ENCODE measurements at regions not wholly inside any gene's neighbourhood (a gene's known extent, or its start where the extent isn't known, plus 50 kb on each side); places are given as distances from the start of the nearest gene placed in this dataset.

DNA sequence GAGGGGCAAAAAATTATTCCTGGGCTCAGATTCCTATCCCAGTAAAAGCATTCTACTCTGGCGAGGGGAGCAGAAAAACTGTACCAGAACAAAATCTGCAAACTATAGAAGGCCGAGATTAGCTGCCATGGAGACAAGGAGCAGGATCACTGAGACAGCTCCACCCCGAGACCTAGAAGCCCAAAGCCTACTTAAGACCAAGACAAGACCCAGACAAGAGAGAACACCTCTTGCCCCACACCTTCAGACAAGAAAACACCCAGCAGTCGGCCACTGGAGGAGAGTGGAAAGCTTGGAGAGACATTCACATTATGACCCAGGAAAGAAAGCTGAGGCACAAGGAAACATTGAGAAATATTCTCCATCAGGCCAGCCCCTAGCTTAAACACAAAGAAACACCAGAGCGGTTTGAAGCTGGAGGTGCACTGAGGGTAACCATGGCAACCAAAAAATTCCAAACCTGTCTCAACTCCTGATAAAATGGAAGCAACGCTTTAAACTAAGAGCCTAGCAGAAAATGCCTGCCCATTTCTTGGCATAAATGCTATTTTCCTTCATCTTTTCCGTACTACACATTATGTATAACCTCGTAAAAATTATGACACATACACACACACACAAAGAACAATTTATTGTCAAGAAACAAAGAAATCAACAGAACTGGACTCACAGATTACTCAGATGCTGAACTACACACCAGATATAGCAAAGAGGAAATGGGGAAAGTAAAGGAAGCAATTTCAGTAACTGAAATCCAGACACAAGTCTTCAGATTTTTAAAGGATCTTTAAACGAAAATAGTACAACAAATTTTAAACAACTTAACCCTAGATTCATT, 53.8 kb upstream of the FTMT start:
- no peak for ATAC-seq (ENCODE audit: low read depth)
- no peaks in the 10 kb centered on the region for H3K4me1 ChIP-seq (ENCODE audit: control insufficient read depth, insufficient read depth, low read length)
- H2AFZ ChIP-seq (replicated peaks; ENCODE audit: low read length, poor library complexity) = no peak overlapping the region
- no peak overlapping the region for H3K23ac ChIP-seq (ENCODE audit: low read depth, low read length)
- no peak overlapping the region for H4K8ac ChIP-seq (ENCODE audit: low read depth in 2 of 2, low read length in 2 of 2)
- H3K9me3 ChIP-seq (ENCODE audit: control insufficient read depth, insufficient read depth, low read length) = no peaks in the 10 kb centered on the region
- no peak overlapping the region for H4K5ac ChIP-seq (ENCODE audit: low read depth, low read length)
- no peak overlapping the region for H2BK5ac ChIP-seq (ENCODE audit: low read depth, low read length, poor library complexity, severe bottlenecking)
- no peak overlapping the region for H3K27ac ChIP-seq (ENCODE audit: insufficient read depth, low read length)
- H3K4ac ChIP-seq (ENCODE audit: low read depth, low read length) = no peak overlapping the region
- in situ Hi-C loops (cut with MboI; ENCODE audit: low sequenced_read_pairs) = no loop called here
- no peak overlapping the region for H3K18ac ChIP-seq (ENCODE audit: low read depth, low read length)
- H3K9ac ChIP-seq (ENCODE audit: low read depth, low read length) = no peak overlapping the region
- no peak overlapping the region for H3K56ac ChIP-seq (ENCODE audit: extremely low read depth, insufficient read depth, low read length)
- H3K14ac ChIP-seq (replicated peaks; ENCODE audit: low read depth, low read length) = no peak overlapping the region
- H2AK5ac ChIP-seq (ENCODE audit: low read depth, low read length) = no peak overlapping the region
- intact Hi-C loops (cut with micrococcal nuclease) = no loop called here
- no peak overlapping the region for H2BK15ac ChIP-seq (ENCODE audit: low read depth, low read length)
- no peak overlapping the region for H4K91ac ChIP-seq (ENCODE audit: insufficient read depth, low read depth, low read length)
- dilution Hi-C loops (cut with HindIII; ENCODE audit: low sequenced_read_pairs, unreplicated experiment) = no loop called here
- 75% methylated on average over 1 of the region's 9 CpGs; no CpG with 5 or more reads in 1 of the 2 experiments for WGBS, 2 experiments (ENCODE audit: extremely low coverage in 2 of 2, insufficient read length in 1 of 2)
- H2BK20ac ChIP-seq (ENCODE audit: low read depth, low read length) = no peak overlapping the region
- no peaks in the 10 kb centered on the region for H3K79me1 ChIP-seq (ENCODE audit: low read depth in 1 of 2, low read length in 2 of 2)
- no peaks in the 10 kb centered on the region for H3K27me3 ChIP-seq (ENCODE audit: control insufficient read depth, insufficient read depth, low read length)
- H3K36me3 ChIP-seq (ENCODE audit: control insufficient read depth, insufficient read depth, low read length) = no peaks in the 10 kb centered on the region
- TF ChIP-seq FOS (IDR thresholded peaks at IDR 0.05; ENCODE audit: low read depth, low read length) (no peak), NFE2L2 (IDR thresholded peaks at IDR 0.05; ENCODE audit: low read depth, low read length) (no peak), MXI1 (IDR thresholded peaks at IDR 0.05; ENCODE audit: borderline replicate concordance, low read depth, low read length) (no peak), POLR2A (IDR thresholded peaks at IDR 0.05; ENCODE audit: low read depth, low read length) (no peak), RAD21 (IDR thresholded peaks at IDR 0.05; ENCODE audit: low read length) (no peak), CHD1 (IDR thresholded peaks at IDR 0.05; ENCODE audit: low read depth, low read length) (no peak), SMC3 (IDR thresholded peaks at IDR 0.05; ENCODE audit: low read depth, low read length) (no peak), BHLHE40 (IDR thresholded peaks at IDR 0.05; ENCODE audit: low read depth, low read length) (no peak), RCOR1 (IDR thresholded peaks at IDR 0.05; ENCODE audit: insufficient replicate concordance, low read length) (no peak), CEBPB (IDR thresholded peaks at IDR 0.05; ENCODE audit: low read depth, low read length) (no peak), MAFK (IDR thresholded peaks at IDR 0.05; ENCODE audit: low read depth, low read length) (no peak), RFX5 (IDR thresholded peaks at IDR 0.05; ENCODE audit: low read depth, low read length) (no peak), MAZ (IDR thresholded peaks at IDR 0.05; ENCODE audit: borderline replicate concordance, low read depth, low read length) (no peak)
- TF ChIP-seq, protein P1, sequence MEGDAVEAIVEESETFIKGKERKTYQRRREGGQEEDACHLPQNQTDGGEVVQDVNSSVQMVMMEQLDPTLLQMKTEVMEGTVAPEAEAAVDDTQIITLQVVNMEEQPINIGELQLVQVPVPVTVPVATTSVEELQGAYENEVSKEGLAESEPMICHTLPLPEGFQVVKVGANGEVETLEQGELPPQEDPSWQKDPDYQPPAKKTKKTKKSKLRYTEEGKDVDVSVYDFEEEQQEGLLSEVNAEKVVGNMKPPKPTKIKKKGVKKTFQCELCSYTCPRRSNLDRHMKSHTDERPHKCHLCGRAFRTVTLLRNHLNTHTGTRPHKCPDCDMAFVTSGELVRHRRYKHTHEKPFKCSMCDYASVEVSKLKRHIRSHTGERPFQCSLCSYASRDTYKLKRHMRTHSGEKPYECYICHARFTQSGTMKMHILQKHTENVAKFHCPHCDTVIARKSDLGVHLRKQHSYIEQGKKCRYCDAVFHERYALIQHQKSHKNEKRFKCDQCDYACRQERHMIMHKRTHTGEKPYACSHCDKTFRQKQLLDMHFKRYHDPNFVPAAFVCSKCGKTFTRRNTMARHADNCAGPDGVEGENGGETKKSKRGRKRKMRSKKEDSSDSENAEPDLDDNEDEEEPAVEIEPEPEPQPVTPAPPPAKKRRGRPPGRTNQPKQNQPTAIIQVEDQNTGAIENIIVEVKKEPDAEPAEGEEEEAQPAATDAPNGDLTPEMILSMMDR (conservative IDR thresholded peaks at IDR 0.05; ENCODE audit: low read depth, low read length) = no peak
- TF ChIP-seq, protein P2, sequence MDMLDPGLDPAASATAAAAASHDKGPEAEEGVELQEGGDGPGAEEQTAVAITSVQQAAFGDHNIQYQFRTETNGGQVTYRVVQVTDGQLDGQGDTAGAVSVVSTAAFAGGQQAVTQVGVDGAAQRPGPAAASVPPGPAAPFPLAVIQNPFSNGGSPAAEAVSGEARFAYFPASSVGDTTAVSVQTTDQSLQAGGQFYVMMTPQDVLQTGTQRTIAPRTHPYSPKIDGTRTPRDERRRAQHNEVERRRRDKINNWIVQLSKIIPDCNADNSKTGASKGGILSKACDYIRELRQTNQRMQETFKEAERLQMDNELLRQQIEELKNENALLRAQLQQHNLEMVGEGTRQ (IDR thresholded peaks at IDR 0.05; ENCODE audit: low read depth, low read length) = no peak
- TF ChIP-seq, protein P3, sequence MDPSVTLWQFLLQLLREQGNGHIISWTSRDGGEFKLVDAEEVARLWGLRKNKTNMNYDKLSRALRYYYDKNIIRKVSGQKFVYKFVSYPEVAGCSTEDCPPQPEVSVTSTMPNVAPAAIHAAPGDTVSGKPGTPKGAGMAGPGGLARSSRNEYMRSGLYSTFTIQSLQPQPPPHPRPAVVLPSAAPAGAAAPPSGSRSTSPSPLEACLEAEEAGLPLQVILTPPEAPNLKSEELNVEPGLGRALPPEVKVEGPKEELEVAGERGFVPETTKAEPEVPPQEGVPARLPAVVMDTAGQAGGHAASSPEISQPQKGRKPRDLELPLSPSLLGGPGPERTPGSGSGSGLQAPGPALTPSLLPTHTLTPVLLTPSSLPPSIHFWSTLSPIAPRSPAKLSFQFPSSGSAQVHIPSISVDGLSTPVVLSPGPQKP (IDR thresholded peaks at IDR 0.05; ENCODE audit: borderline replicate concordance, low read depth, low read length) = no peak
- no peaks in the 10 kb centered on the region for H4K20me1 ChIP-seq (ENCODE audit: insufficient read depth, low read length)
- ChIA-PET POLR2A (ENCODE audit: unreplicated experiment) (no interaction called here), CTCF (no interaction called here)
- H3K4me2 ChIP-seq (ENCODE audit: low read depth, low read length) = no peak overlapping the region
- no peak overlapping the region for H3K4me3 ChIP-seq (ENCODE audit: insufficient read depth, low read depth, low read length)
- H2BK120ac ChIP-seq (ENCODE audit: low read depth, low read length) = no peak overlapping the region
- no peaks in the 10 kb centered on the region for H3K9me1 ChIP-seq (ENCODE audit: insufficient read depth, low read length)
- BruUV-seq (replicated peaks) = no TSS peak
- no peak overlapping the region for H2AK9ac ChIP-seq (replicated peaks; ENCODE audit: low read depth, low read length, poor library complexity)
- no peak for DNase-seq

All from IMR-90 (cell line).